ENCODE measurements at regions not wholly inside any gene's neighbourhood (a gene's known extent, or its start where the extent isn't known, plus 50 kb on each side); places are given as distances from the start of the nearest gene placed in this dataset.

GRCh38 chr14:42378880-42379279 lies 772.2 kb downstream of the LRFN5 start:
- TF ChIP-seq SIN3A (IDR thresholded peaks at IDR 0.05; ENCODE audit: borderline replicate concordance, insufficient read depth, low read depth, low read length) (no peak), REST (IDR thresholded peaks at IDR 0.05; ENCODE audit: insufficient read depth in 1 of 2, low read depth in 2 of 2, low read length in 1 of 2) (no peak), CTCF (IDR thresholded peaks at IDR 0.05) (no peak), TCF7L2 (IDR thresholded peaks at IDR 0.05; ENCODE audit: low read depth, low read length) (no peak), POLR2AphosphoS5 (IDR thresholded peaks at IDR 0.05; ENCODE audit: low read depth, low read length) (no peak)

Data from Panc1 (cell line).